H1 (cell line): ENCODE measurements at regions not wholly inside any gene's neighbourhood (a gene's known extent, or its start where the extent isn't known, plus 50 kb on each side); places are given as distances from the start of the nearest gene placed in this dataset.

Experiments
- CTCF ChIA-PET: fragments of 300-600 bp; sonication (Branson Sonifier 250); formaldehyde crosslinking; loops from one replicate; lab custom pipeline; 2021; ENCODE audit not compliant: partially characterized antibody; lab: Charles Lee
- POLR2A ChIA-PET: fragments of 300-600 bp; sonication (Branson Sonifier 250); formaldehyde crosslinking; loops from one replicate; lab custom pipeline; 2021; ENCODE audit warnings: inconsistent platforms; ENCODE audit not compliant: partially characterized antibody; lab: Charles Lee
- DNase-seq, 2 experiments: peaks; one replicate each; pipeline versions ENCODE4 v3.0.0 to v3.0.0-alpha.2; 2010 to 2022; ENCODE audit warnings: low spot score in 2 of 2, low read depth in 1 of 2, mixed read lengths in 1 of 2
- FAIRE-seq: peaks from 2 replicates; lab custom pipeline; 2011; peaks lifted over from hg19 to GRCh38; lab: Jason Lieb, UNC
- H2AFZ ChIP-seq: 2 replicates; pipeline ENCODE4 v1.8.1; 2012; ENCODE audit warnings: low read length, inconsistent platforms
- H2AK5ac ChIP-seq: 2 replicates; pipeline ENCODE4 v1.6.1; 2013; ENCODE audit warnings: low read depth, low read length
- H2BK120ac ChIP-seq: replicated peaks from 2 replicates; pipeline ENCODE3; 2013; ENCODE audit warnings: low read depth, low read length, inconsistent platforms
- H2BK12ac ChIP-seq: 2 replicates; pipeline ENCODE4 v1.6.1; 2013; ENCODE audit warnings: low read depth, low read length
- H2BK15ac ChIP-seq: 2 replicates; pipeline ENCODE4 v1.6.1; 2013; ENCODE audit warnings: low read length
- H2BK20ac ChIP-seq: 2 replicates; pipeline ENCODE4 v1.6.1; 2013; ENCODE audit warnings: low read length
- H2BK5ac ChIP-seq: 2 replicates; pipeline ENCODE4 v1.6.1; 2013; ENCODE audit warnings: low read depth, low read length
- H3K14ac ChIP-seq: 2 replicates; pipeline ENCODE4 v1.6.1; 2013; ENCODE audit warnings: inconsistent platforms; ENCODE audit not compliant: insufficient read length
- H3K18ac ChIP-seq: 2 replicates; pipeline ENCODE4 v1.6.1; 2013; ENCODE audit warnings: low read length; ENCODE audit errors: extremely low read depth
- H3K23ac ChIP-seq: 2 replicates; pipeline ENCODE4 v1.6.1; 2013; ENCODE audit warnings: inconsistent platforms; ENCODE audit not compliant: insufficient read length
- H3K23me2 ChIP-seq: 2 replicates; pipeline ENCODE4 v1.6.1; 2013; ENCODE audit warnings: low read depth, low read length
- H3K27ac ChIP-seq: 2 replicates; pipeline ENCODE4 v1.6.1; 2011; ENCODE audit warnings: low read depth, low read length, inconsistent platforms
- H3K27me3 ChIP-seq, 4 experiments: replicated peaks in 1 of 4; 1 replicate in 1 of 4; 2 replicates in 3 of 4; pipeline versions ENCODE4 v1.6.1 to v1.8.1; 2011 to 2013; ENCODE audit warnings: low read length in 3 of 4, mild to moderate bottlenecking in 3 of 4, inconsistent platforms in 2 of 4, mixed read lengths in 2 of 4, moderate library complexity in 1 of 4; ENCODE audit not compliant: control insufficient read depth in 3 of 4, insufficient read depth in 3 of 4; ENCODE audit errors: extremely low read depth in 1 of 4
- H3K36me3 ChIP-seq, 4 experiments: 2 replicates each; pipeline versions ENCODE4 v1.6.1 to v1.8.1; 2011 to 2013; ENCODE audit warnings: mild to moderate bottlenecking in 4 of 4, low read length in 3 of 4, moderate library complexity in 2 of 4, control low read depth in 1 of 4, inconsistent platforms in 1 of 4; ENCODE audit not compliant: insufficient read depth in 4 of 4, control insufficient read depth in 2 of 4
- H3K4ac ChIP-seq: replicated peaks from 2 replicates; pipeline ENCODE3; 2013; ENCODE audit warnings: low read length, low read depth, mixed read lengths, inconsistent platforms; ENCODE audit not compliant: insufficient read length
- H3K4me1 ChIP-seq, 4 experiments: replicated peaks in 1 of 4; 1 replicate in 1 of 4; 2 replicates in 3 of 4; pipeline versions ENCODE4 v1.6.1 to v1.8.1; 2011 to 2013; ENCODE audit warnings: low read length in 3 of 4, inconsistent platforms in 2 of 4, mixed read lengths in 1 of 4; ENCODE audit not compliant: insufficient read depth in 4 of 4, control insufficient read depth in 3 of 4
- H3K4me2 ChIP-seq, 2 experiments: 2 replicates each; pipeline versions ENCODE4 v1.6.1 to v1.8.1; 2011 to 2013; ENCODE audit warnings: low read depth in 2 of 2, low read length in 2 of 2, control low read depth in 1 of 2, inconsistent platforms in 1 of 2, mild to moderate bottlenecking in 1 of 2; ENCODE audit not compliant: insufficient read depth in 1 of 2
- H3K4me3 ChIP-seq, 4 experiments: fragments of 200-600, 300-600 bp in 1 of 4; sonication (generic), shearing (Covaris generic), sonication (Bioruptor Twin) in 1 of 4; 2 replicates each; pipeline versions ENCODE4 v1.5.1 to v1.8.1; 2011 to 2016; ENCODE audit warnings: low read length in 4 of 4, low read depth in 3 of 4, control low read depth in 2 of 4, inconsistent platforms in 2 of 4, mild to moderate bottlenecking in 2 of 4, mixed read lengths in 1 of 4, moderate library complexity in 1 of 4; ENCODE audit not compliant: insufficient read depth in 2 of 4; ENCODE audit errors: extremely low read depth in 1 of 4
- H3K56ac ChIP-seq: replicated peaks from 2 replicates; pipeline ENCODE3; 2013; ENCODE audit warnings: low read depth, mild to moderate bottlenecking, mixed read lengths, low read length, inconsistent platforms; ENCODE audit not compliant: insufficient read length
- H3K79me1 ChIP-seq: 2 replicates; pipeline ENCODE4 v1.6.1; 2013; ENCODE audit warnings: low read depth, low read length, control low read depth
- H3K79me2 ChIP-seq, 2 experiments: 2 replicates each; pipeline versions ENCODE4 v1.6.1 to v1.8.1; 2012 to 2013; ENCODE audit warnings: low read length in 2 of 2, mild to moderate bottlenecking in 2 of 2, inconsistent platforms in 1 of 2; ENCODE audit not compliant: insufficient read depth in 2 of 2, control insufficient read depth in 1 of 2
- H3K9ac ChIP-seq, 4 experiments: replicated peaks in 1 of 4; 1 replicate in 1 of 4; 2 replicates in 3 of 4; pipeline versions ENCODE4 v1.6.1 to v1.8.1; 2011 to 2013; ENCODE audit warnings: low read depth in 3 of 4, low read length in 3 of 4, control low read depth in 2 of 4, mild to moderate bottlenecking in 2 of 4, moderate library complexity in 2 of 4, inconsistent platforms in 1 of 4; ENCODE audit errors: extremely low read depth in 1 of 4
- H3K9me3 ChIP-seq, 2 experiments: 2 replicates each; pipeline versions ENCODE4 v1.6.1 to v1.8.1; 2012 to 2013; ENCODE audit warnings: mild to moderate bottlenecking in 2 of 2, moderate library complexity in 2 of 2, control low read depth in 1 of 2, inconsistent platforms in 1 of 2, low read depth in 1 of 2, low read length in 1 of 2, mixed read lengths in 1 of 2; ENCODE audit not compliant: insufficient read depth in 2 of 2
- H4K20me1 ChIP-seq, 2 experiments: replicated peaks in 1 of 2; 2 replicates each; pipeline versions ENCODE3 to v1.8.1; 2011 to 2013; ENCODE audit warnings: inconsistent platforms in 2 of 2, low read length in 2 of 2, mild to moderate bottlenecking in 1 of 2; ENCODE audit not compliant: insufficient read depth in 2 of 2, control insufficient read depth in 1 of 2
- H4K5ac ChIP-seq: 2 replicates; pipeline ENCODE4 v1.6.1; 2013; ENCODE audit warnings: low read length, low read depth, mixed read lengths, inconsistent platforms; ENCODE audit not compliant: insufficient read length
- H4K8ac ChIP-seq: 2 replicates; pipeline ENCODE4 v1.8.0; 2013; ENCODE audit warnings: mild to moderate bottlenecking, moderate library complexity, low read length, inconsistent platforms; ENCODE audit not compliant: insufficient read depth; ENCODE audit errors: extremely low read depth
- H4K91ac ChIP-seq: replicated peaks from 2 replicates; pipeline ENCODE3; 2013; ENCODE audit warnings: low read length, mixed read lengths, inconsistent platforms; ENCODE audit not compliant: insufficient read length
- CBX8 ChIP-seq: fragments of 300-800, 300-1000 bp; sonication (generic); IDR thresholded peaks from 2 replicates; pipeline ENCODE4 v1.7.1; 2016; ENCODE audit warnings: low read depth, low read length, borderline replicate concordance
- CHD7 ChIP-seq: fragments of 300-600 bp; sonication (generic); IDR thresholded peaks from 2 replicates; pipeline ENCODE4 v1.7.1; 2012; ENCODE audit warnings: low read length, moderate library complexity, mild to moderate bottlenecking, inconsistent platforms; ENCODE audit not compliant: insufficient replicate concordance

- Histone ChIP-seq H3K27me3 (no peaks in the 10 kb centered on the region), H3K36me3 (no peaks in the 10 kb centered on the region), H3K4ac (no peak overlapping the region), H3K23me2 (no peaks in the 10 kb centered on the region; the same call in 1 of the 2 replicates), H3K14ac (no peak overlapping the region), H4K8ac (no peak overlapping the region), H3K27ac (no peak overlapping the region), H3K79me1 (no peaks in the 10 kb centered on the region), H3K4me3 (no peak overlapping the region), H3K4me2 (no peak overlapping the region), H3K79me2 (no peaks in the 10 kb centered on the region), H2BK5ac (no peak overlapping the region), H2BK15ac (no peak overlapping the region), H2BK120ac (no peak overlapping the region), H3K23ac (no peak overlapping the region), H3K9ac (no peak overlapping the region), H4K5ac (no peak overlapping the region), H2AFZ (no peak overlapping the region), H3K4me1 (no peaks in the 10 kb centered on the region), H3K56ac (no peak overlapping the region), H3K9me3 (no peaks in the 10 kb centered on the region), H2BK12ac (no peak overlapping the region), H2BK20ac (no peak overlapping the region), H2AK5ac (no peak overlapping the region), H4K91ac (no peak overlapping the region), H3K18ac (no peak overlapping the region), H4K20me1 (no peaks in the 10 kb centered on the region)
- POLR2A ChIA-PET, result no interaction called here
- CTCF ChIA-PET, result interaction anchor here (0.7 to 0.8 kb wide), 2 partner anchors 8 to 454 kb away, joined by 3 to 6 read pairs; no protein-coding TSS in a partner anchor
- FAIRE-seq (no peak), DNase-seq (no peak)
- TF ChIP-seq CHD7 (no peak), CBX8 (no peak)
These were observed 529.6 kb downstream of the PIK3C3 start for GRCh38 chr18:42484648-42485047.
